Esophagus muscularis mucosa (tissue), 4 donors: ENCODE measurements at regions not wholly inside any gene's neighbourhood (a gene's known extent, or its start where the extent isn't known, plus 50 kb on each side); places are given as distances from the start of the nearest gene placed in this dataset.

Source experiments
- DNase-seq: peaks from one replicate; pipeline ENCODE4 v3.0.0-alpha.2; 2017; ENCODE audit errors: extremely low spot score
- H3K27ac ChIP-seq, 4 donors: fragments of 200-600 bp; sonication (generic); replicated peaks in 1 of 4; 1 replicate in 3 of 4; 2 replicates in 1 of 4; pipeline ENCODE4 v1.5.1; 2016 to 2019; ENCODE audit warnings: mild to moderate bottlenecking in 1 of 4
- H3K27me3 ChIP-seq, 4 donors: fragments of 200-600 bp; sonication (generic); one replicate each; pipeline versions ENCODE4 v1.5.1 to v1.6.0; 2016 to 2019
- H3K36me3 ChIP-seq, 4 donors: fragments of 200-600 bp; sonication (generic); one replicate each; pipeline ENCODE4 v1.5.1; 2016 to 2019
- H3K4me1 ChIP-seq, 4 donors: fragments of 200-600 bp; sonication (generic); one replicate each; pipeline ENCODE4 v1.5.1; 2016 to 2019
- H3K4me3 ChIP-seq, 4 donors: fragments of 200-600 bp; sonication (generic); 1 replicate in 2 of 4; 2 replicates in 2 of 4; pipeline ENCODE4 v1.5.1; 2016 to 2019; ENCODE audit warnings: mild to moderate bottlenecking in 4 of 4, moderate library complexity in 1 of 4
- H3K9me3 ChIP-seq, 4 donors: fragments of 200-600 bp; sonication (generic); 1 replicate in 3 of 4; 2 replicates in 1 of 4; pipeline ENCODE4 v1.5.1; 2016 to 2019
- CTCF ChIP-seq, 3 experiments: fragments of 200-600 bp in 2 of 3; fragments of 450-650 bp in 1 of 3; sonication (generic) in 2 of 3; IDR thresholded peaks; one replicate each; pipeline ENCODE4 v1.5.1; 2017 to 2019; ENCODE audit warnings: antibody characterized with exemption in 3 of 3, mild to moderate bottlenecking in 2 of 3, moderate library complexity in 1 of 3
- EP300 ChIP-seq: sonication (generic); formaldehyde crosslinking; IDR thresholded peaks from one replicate; pipeline ENCODE4 v1.6.1; 2017; ENCODE audit warnings: antibody characterized with exemption
- POLR2A ChIP-seq: fragments of 450-650 bp; IDR thresholded peaks from one replicate; pipeline ENCODE4 v1.6.1; 2017; ENCODE audit warnings: antibody characterized with exemption, moderate library complexity, mild to moderate bottlenecking, low read depth
- POLR2AphosphoS5 ChIP-seq, 2 donors: sonication (generic); formaldehyde crosslinking; IDR thresholded peaks; one replicate each; pipeline ENCODE4 v1.6.1; 2017; ENCODE audit warnings: antibody characterized with exemption in 2 of 2
- WGBS: methylation state at CpG from one replicate; pipeline ENCODE4 v1.1.5; 2018; 5-methylcytosine and 5-hydroxymethylcytosine counted together
- intact Hi-C: fragments of 100-400 bp; cut with DNase I; formaldehyde crosslinking; loops from one replicate; pipeline ENCODE4 v1.15.1; 2023

GRCh38 chr12:17949558-17950141 lies 140.3 kb downstream of the RERGL start:
- DNase-seq = no peak
- H3K36me3 ChIP-seq = no peaks in the 10 kb centered on the region
- no peaks in the 10 kb centered on the region for H3K4me1 ChIP-seq
- no peak overlapping the region for H3K27ac ChIP-seq
- intact Hi-C loops = no loop called here
- no peak for TF ChIP-seq POLR2AphosphoS5 (IDR thresholded peaks at IDR 0.05)
- no peak for TF ChIP-seq EP300
- TF ChIP-seq POLR2A = no peak
- TF ChIP-seq CTCF (IDR thresholded peaks at IDR 0.05) = no peak
- H3K27me3 ChIP-seq = no peaks in the 10 kb centered on the region
- WGBS = 75% methylated on average over 2 of the region's 2 CpGs
- no peak overlapping the region for H3K4me3 ChIP-seq
- H3K9me3 ChIP-seq = no peaks in the 10 kb centered on the region

GRCh38 chr12:17928708-17929366 lies 161.2 kb downstream of the RERGL start:
- H3K36me3 ChIP-seq = no peaks in the 10 kb centered on the region
- WGBS = 68% methylated on average over 4 of the region's 4 CpGs
- DNase-seq = no peak
- no peak overlapping the region for H3K4me3 ChIP-seq
- no peaks in the 10 kb centered on the region for H3K9me3 ChIP-seq
- H3K27me3 ChIP-seq = no peaks in the 10 kb centered on the region
- TF ChIP-seq CTCF (IDR thresholded peaks at IDR 0.05) (no peak), EP300 (no peak), POLR2AphosphoS5 (IDR thresholded peaks at IDR 0.05) (no peak), POLR2A (no peak)
- no peak overlapping the region for H3K27ac ChIP-seq
- no peaks in the 10 kb centered on the region for H3K4me1 ChIP-seq
- intact Hi-C loops = no loop called here

GRCh38 chr12:17918013-17918412 lies 172.0 kb downstream of the RERGL start:
- Histone ChIP-seq H3K27ac (no peak overlapping the region), H3K9me3 (no peaks in the 10 kb centered on the region), H3K4me1 (no peaks in the 10 kb centered on the region), H3K36me3 (no peaks in the 10 kb centered on the region), H3K27me3 (no peaks in the 10 kb centered on the region), H3K4me3 (no peak overlapping the region)
- 98% methylated on average over 1 of the region's 1 CpG for WGBS
- TF ChIP-seq CTCF (IDR thresholded peaks at IDR 0.05) (no peak), POLR2A (no peak), POLR2AphosphoS5 (IDR thresholded peaks at IDR 0.05) (no peak), EP300 (no peak)
- intact Hi-C loops = no loop called here
- DNase-seq = no peak

- no peak for DNase-seq
- 91% methylated on average over 1 of the region's 1 CpG for WGBS
- Histone ChIP-seq H3K27ac (no peak overlapping the region), H3K27me3 (no peaks in the 10 kb centered on the region), H3K4me1 (no peaks in the 10 kb centered on the region), H3K9me3 (no peaks in the 10 kb centered on the region), H3K4me3 (no peak overlapping the region), H3K36me3 (no peaks in the 10 kb centered on the region)
- intact Hi-C loops = no loop called here
- TF ChIP-seq EP300 (no peak), CTCF (IDR thresholded peaks at IDR 0.05) (no peak), POLR2AphosphoS5 (IDR thresholded peaks at IDR 0.05) (no peak), POLR2A (no peak)
Measured at GRCh38 chr12:17884581-17884980, 205.4 kb downstream of the RERGL start.

GRCh38 chr12:17878714-17879113 lies 211.3 kb downstream of the RERGL start:
- Histone ChIP-seq H3K4me3 (no peak overlapping the region), H3K27ac (no peak overlapping the region), H3K36me3 (no peaks in the 10 kb centered on the region), H3K4me1 (no peaks in the 10 kb centered on the region), H3K9me3 (no peaks in the 10 kb centered on the region), H3K27me3 (no peaks in the 10 kb centered on the region)
- no CpG with 5 or more reads among the region's 1 CpG for WGBS
- intact Hi-C loops = no loop called here
- DNase-seq = no peak
- no peak for TF ChIP-seq CTCF (IDR thresholded peaks at IDR 0.05)
